Mesothelial cell of epicardium (in vitro differentiated cells): ENCODE measurements at regions not wholly inside any gene's neighbourhood (a gene's known extent, or its start where the extent isn't known, plus 50 kb on each side); places are given as distances from the start of the nearest gene placed in this dataset.

Experiments
- DNase-seq, 2 experiments: peaks; one replicate each; pipeline ENCODE4 v3.0.0; 2021; ENCODE audit warnings: low spot score in 2 of 2; ENCODE audit not compliant: unreplicated experiment in 2 of 2
- H3K27ac Mint-ChIP-seq: 2 replicates; pipeline ENCODE4 v1.8.0; 2021; ENCODE audit warnings: mixed read lengths
- H3K27me3 Mint-ChIP-seq: 2 replicates; pipeline ENCODE4 v1.8.0; 2021; ENCODE audit warnings: low read depth, mixed read lengths
- H3K36me3 Mint-ChIP-seq: 2 replicates; pipeline ENCODE4 v1.8.0; 2021; ENCODE audit warnings: mixed read lengths
- H3K4me1 Mint-ChIP-seq: 2 replicates; pipeline ENCODE4 v1.8.0; 2021; ENCODE audit warnings: mixed read lengths
- H3K4me3 Mint-ChIP-seq: 2 replicates; pipeline ENCODE4 v1.8.0; 2021; ENCODE audit warnings: mild to moderate bottlenecking, moderate library complexity, mixed read lengths
- H3K9me3 Mint-ChIP-seq: 2 replicates; pipeline ENCODE4 v1.8.0; 2021; ENCODE audit warnings: mixed read lengths
- TF ChIP-seq, protein P1 (sequence below): fragments of 200-600 bp; sonication (generic); IDR thresholded peaks from one replicate; pipeline ENCODE4 v1.5.0; 2021; ENCODE audit warnings: antibody characterized with exemption; ENCODE audit not compliant: unreplicated experiment

DNA sequence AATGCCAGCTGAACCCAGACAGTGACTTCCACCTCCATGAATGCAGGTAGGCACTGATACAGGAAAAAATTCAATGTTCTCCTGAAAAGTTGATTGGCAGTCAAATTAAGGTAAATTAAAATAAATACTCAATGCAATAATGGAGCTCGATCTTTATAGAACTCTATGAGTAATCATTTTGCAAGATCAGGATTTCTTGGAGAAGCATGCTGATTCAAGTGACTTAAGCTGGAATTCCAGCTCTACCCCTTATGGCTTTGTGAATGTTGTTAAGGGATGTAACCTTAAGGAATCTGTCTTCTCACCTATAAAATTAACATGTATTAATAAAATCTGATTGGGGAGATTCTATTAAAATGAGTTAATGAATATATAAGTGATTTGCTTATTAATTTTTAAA, 145.1 kb downstream of the QPCT start:
- H3K36me3 Mint-ChIP-seq: peaks cover 11% of the 10 kb centered on the region
- H3K9me3 Mint-ChIP-seq: peaks cover 28% of the 10 kb centered on the region
- H3K4me1 Mint-ChIP-seq: peaks cover 9% of the 10 kb centered on the region
- TF ChIP-seq, protein P1, sequence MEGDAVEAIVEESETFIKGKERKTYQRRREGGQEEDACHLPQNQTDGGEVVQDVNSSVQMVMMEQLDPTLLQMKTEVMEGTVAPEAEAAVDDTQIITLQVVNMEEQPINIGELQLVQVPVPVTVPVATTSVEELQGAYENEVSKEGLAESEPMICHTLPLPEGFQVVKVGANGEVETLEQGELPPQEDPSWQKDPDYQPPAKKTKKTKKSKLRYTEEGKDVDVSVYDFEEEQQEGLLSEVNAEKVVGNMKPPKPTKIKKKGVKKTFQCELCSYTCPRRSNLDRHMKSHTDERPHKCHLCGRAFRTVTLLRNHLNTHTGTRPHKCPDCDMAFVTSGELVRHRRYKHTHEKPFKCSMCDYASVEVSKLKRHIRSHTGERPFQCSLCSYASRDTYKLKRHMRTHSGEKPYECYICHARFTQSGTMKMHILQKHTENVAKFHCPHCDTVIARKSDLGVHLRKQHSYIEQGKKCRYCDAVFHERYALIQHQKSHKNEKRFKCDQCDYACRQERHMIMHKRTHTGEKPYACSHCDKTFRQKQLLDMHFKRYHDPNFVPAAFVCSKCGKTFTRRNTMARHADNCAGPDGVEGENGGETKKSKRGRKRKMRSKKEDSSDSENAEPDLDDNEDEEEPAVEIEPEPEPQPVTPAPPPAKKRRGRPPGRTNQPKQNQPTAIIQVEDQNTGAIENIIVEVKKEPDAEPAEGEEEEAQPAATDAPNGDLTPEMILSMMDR: no peak
- no peak overlapping the region for H3K27ac Mint-ChIP-seq
- no peak overlapping the region for H3K4me3 Mint-ChIP-seq
- H3K27me3 Mint-ChIP-seq: peaks cover 1% of the 10 kb centered on the region
- no peak for DNase-seq

DNA sequence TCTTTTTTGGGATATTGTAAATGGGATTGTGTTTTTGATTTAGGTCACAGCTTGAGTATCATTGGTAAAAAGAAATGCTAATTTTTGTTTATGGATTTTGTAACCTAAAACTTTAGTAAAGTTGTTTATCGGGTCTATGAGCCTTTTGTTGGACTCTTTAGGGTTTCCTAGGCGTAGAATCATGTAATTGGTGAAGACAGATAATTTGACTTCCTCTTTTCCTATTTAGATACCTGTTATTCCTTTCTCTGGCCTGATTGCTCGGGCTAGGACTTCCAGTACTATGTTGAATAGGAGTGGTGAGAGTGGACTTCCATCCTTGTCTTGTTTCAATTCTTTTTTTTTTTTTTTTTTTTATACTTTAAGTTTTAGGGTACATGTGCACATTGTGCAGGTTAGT, 149.0 kb downstream of the QPCT start:
- DNase-seq: no peak
- Mint-ChIP-seq H3K9me3 (peaks cover 55% of the 10 kb centered on the region), H3K4me3 (no peak overlapping the region), H3K27me3 (no peaks in the 10 kb centered on the region), H3K27ac (no peak overlapping the region), H3K4me1 (peaks cover 6% of the 10 kb centered on the region), H3K36me3 (peaks cover 18% of the 10 kb centered on the region)
- TF ChIP-seq, protein P1: no peak

DNA sequence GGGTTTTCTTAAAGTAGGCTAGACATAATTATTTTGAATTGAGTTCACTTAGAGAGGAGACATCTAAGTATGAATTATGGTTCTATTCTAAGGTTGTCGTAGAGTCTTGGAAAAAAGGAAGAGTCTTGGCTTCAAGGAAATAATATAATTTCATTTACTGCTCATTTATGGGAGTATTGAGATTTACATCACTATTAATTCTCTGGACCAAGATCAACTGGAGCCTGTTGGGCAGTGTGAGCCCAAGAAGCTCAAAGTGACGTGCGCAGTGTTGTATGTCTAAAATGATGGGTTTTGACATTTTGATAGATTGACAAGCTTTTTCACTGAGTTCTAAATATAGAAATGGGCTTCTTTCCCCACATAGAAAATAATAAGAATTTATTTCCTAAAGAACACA, 154.7 kb downstream of the QPCT start:
- no peak overlapping the region for H3K4me3 Mint-ChIP-seq
- peaks cover 3% of the 10 kb centered on the region for H3K27me3 Mint-ChIP-seq

DNA sequence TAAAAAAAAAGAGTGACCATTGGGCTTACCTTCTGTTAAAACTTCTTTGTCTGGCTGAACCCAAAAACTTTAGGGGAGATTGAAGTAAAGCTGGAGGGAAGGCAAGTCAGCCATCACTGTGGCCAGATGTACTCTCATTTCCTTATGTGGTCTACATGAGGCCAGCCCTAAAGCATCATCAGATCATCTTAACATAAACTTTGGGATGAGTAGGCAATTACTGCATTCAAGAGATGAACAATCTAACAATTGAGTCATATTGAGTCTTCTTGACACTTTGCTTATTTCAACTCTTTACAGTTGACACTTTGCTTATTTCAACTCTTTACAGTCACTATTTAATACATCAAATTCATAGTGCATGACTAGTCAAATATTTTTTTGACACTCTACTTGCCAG, 155.6 kb downstream of the QPCT start:
- no peak overlapping the region for H3K27ac Mint-ChIP-seq
- H3K4me3 Mint-ChIP-seq: no peak overlapping the region
- TF ChIP-seq, protein P1: no peak
- peaks cover 3% of the 10 kb centered on the region for H3K4me1 Mint-ChIP-seq
- peaks cover 3% of the 10 kb centered on the region for H3K27me3 Mint-ChIP-seq
- DNase-seq: no peak
- peaks cover 5% of the 10 kb centered on the region for H3K36me3 Mint-ChIP-seq
- peaks cover 32% of the 10 kb centered on the region for H3K9me3 Mint-ChIP-seq

More for the DNA sequence above, 154.7 kb downstream of the QPCT start:
- Mint-ChIP-seq H3K36me3 (peaks cover 7% of the 10 kb centered on the region), H3K27ac (no peak overlapping the region), H3K4me1 (no peaks in the 10 kb centered on the region), H3K9me3 (peaks cover 33% of the 10 kb centered on the region)
- no peak for DNase-seq
- TF ChIP-seq, protein P1: no peak

DNA sequence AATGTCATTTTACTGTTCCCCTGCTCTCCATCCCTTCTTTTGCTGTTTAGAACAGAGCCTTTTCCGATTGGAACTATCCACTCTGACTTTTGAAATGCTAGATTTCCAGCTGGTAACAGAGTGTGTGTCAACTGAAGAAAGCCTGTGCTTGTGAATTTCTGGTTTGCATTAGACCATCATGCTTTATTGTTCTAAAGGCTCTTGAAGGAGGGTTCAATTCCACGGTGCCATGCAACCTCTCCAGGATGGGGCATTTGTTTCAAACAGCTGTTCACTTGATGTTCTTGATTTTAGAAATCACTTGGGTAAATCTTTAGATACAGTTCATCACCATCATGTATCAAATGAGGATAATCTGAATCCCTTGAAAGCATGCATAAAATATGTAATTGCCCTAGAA, 156.7 kb downstream of the QPCT start:
- H3K9me3 Mint-ChIP-seq: peaks cover 21% of the 10 kb centered on the region
- H3K4me3 Mint-ChIP-seq: no peak overlapping the region
- H3K36me3 Mint-ChIP-seq: peaks cover 2% of the 10 kb centered on the region
- H3K27me3 Mint-ChIP-seq: peaks cover 3% of the 10 kb centered on the region
- no peak overlapping the region for H3K27ac Mint-ChIP-seq
- TF ChIP-seq, protein P1: no peak
- DNase-seq: no peak
- H3K4me1 Mint-ChIP-seq: peaks cover 13% of the 10 kb centered on the region
